HL-60 (cell line): ENCODE measurements at regions not wholly inside any gene's neighbourhood (a gene's known extent, or its start where the extent isn't known, plus 50 kb on each side); places are given as distances from the start of the nearest gene placed in this dataset.

ENCODE experiments used
- DNase-seq, 2 experiments: peaks; one replicate each; pipeline ENCODE4 v3.0.0-alpha.2; 2010 to 2020; ENCODE audit warnings: low read depth in 1 of 2, low spot score in 1 of 2
- H3K27ac ChIP-seq: fragments of 250-450 bp; sonication (Bioruptor Pico); replicated peaks from 2 replicates; pipeline ENCODE4 v1.5.1; 2020; ENCODE audit warnings: mild to moderate bottlenecking, moderate library complexity
- H3K27me3 ChIP-seq: fragments of 250-450 bp; sonication (Bioruptor Pico); 2 replicates; pipeline ENCODE4 v1.5.1; 2021; ENCODE audit warnings: mild to moderate bottlenecking, moderate library complexity; ENCODE audit not compliant: insufficient read depth, poor library complexity, severe bottlenecking
- H3K4me3 ChIP-seq: replicated peaks from 2 replicates; pipeline ENCODE4 v1.5.1; 2011; ENCODE audit warnings: mild to moderate bottlenecking, control low read depth, low read length; ENCODE audit not compliant: insufficient read depth
- CTCF ChIP-seq: IDR thresholded peaks from one replicate; pipeline ENCODE4 v1.5.1; 2011; ENCODE audit warnings: low read length, control low read depth, inconsistent platforms; ENCODE audit not compliant: insufficient read depth
- GABPA ChIP-seq: IDR thresholded peaks from 2 replicates; pipeline ENCODE4 v1.6.1; 2012; ENCODE audit warnings: low read depth
- POLR2AphosphoS5 ChIP-seq: IDR thresholded peaks from 2 replicates; pipeline ENCODE4 v1.6.1; 2012; ENCODE audit warnings: low read depth
- SPI1 ChIP-seq: IDR thresholded peaks from 2 replicates; pipeline ENCODE4 v1.6.1; 2012; ENCODE audit warnings: low read depth, mild to moderate bottlenecking, borderline replicate concordance
- TF ChIP-seq, protein P1 (sequence below): IDR thresholded peaks from 2 replicates; pipeline ENCODE4 v1.6.1; 2012; ENCODE audit warnings: low read depth; ENCODE audit not compliant: insufficient replicate concordance

DNA sequence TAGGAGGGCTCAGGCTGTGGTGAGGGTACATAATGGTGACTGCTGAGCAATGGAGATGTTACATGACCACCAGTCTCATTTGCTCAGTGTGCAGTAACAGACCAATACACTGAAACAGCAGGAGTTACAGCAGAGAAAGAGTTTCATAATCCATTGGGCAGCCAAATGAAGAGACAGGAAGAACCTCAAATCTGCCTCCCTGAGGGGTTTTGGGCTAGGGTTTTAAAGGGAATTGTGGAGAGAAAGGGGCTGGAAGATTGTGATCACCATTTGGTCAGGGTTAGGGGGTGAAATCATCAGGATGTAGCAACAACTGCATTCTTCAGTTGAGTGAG is 838.3 kb downstream of the GRID1 start:
- TF ChIP-seq, protein P1, sequence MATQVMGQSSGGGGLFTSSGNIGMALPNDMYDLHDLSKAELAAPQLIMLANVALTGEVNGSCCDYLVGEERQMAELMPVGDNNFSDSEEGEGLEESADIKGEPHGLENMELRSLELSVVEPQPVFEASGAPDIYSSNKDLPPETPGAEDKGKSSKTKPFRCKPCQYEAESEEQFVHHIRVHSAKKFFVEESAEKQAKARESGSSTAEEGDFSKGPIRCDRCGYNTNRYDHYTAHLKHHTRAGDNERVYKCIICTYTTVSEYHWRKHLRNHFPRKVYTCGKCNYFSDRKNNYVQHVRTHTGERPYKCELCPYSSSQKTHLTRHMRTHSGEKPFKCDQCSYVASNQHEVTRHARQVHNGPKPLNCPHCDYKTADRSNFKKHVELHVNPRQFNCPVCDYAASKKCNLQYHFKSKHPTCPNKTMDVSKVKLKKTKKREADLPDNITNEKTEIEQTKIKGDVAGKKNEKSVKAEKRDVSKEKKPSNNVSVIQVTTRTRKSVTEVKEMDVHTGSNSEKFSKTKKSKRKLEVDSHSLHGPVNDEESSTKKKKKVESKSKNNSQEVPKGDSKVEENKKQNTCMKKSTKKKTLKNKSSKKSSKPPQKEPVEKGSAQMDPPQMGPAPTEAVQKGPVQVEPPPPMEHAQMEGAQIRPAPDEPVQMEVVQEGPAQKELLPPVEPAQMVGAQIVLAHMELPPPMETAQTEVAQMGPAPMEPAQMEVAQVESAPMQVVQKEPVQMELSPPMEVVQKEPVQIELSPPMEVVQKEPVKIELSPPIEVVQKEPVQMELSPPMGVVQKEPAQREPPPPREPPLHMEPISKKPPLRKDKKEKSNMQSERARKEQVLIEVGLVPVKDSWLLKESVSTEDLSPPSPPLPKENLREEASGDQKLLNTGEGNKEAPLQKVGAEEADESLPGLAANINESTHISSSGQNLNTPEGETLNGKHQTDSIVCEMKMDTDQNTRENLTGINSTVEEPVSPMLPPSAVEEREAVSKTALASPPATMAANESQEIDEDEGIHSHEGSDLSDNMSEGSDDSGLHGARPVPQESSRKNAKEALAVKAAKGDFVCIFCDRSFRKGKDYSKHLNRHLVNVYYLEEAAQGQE, result no peak
- TF ChIP-seq POLR2AphosphoS5, result no peak
- no peak for TF ChIP-seq CTCF
- TF ChIP-seq SPI1, result no peak
- TF ChIP-seq GABPA, result no peak
- Histone ChIP-seq H3K27me3 (no peaks in the 10 kb centered on the region), H3K4me3 (no peak overlapping the region), H3K27ac (no peak overlapping the region)
- no peak for DNase-seq

- DNase-seq, result no peak
- Histone ChIP-seq H3K27me3 (no peaks in the 10 kb centered on the region), H3K27ac (no peak overlapping the region), H3K4me3 (no peak overlapping the region)
- TF ChIP-seq, protein P1, result no peak
- TF ChIP-seq SPI1 (no peak), CTCF (no peak), GABPA (no peak), POLR2AphosphoS5 (no peak)
Observed at GRCh38 chr10:85531706-85532105, 834.9 kb downstream of the GRID1 start.

- H3K27ac ChIP-seq, result no peak overlapping the region
- TF ChIP-seq POLR2AphosphoS5, result no peak
- TF ChIP-seq, protein P1, result no peak
- TF ChIP-seq CTCF, result no peak
- no peak for TF ChIP-seq GABPA
- no peak for TF ChIP-seq SPI1
- H3K27me3 ChIP-seq, result no peaks in the 10 kb centered on the region
- no peak for DNase-seq
- H3K4me3 ChIP-seq, result no peak overlapping the region
Observed at GRCh38 chr10:85532773-85533172, 833.8 kb downstream of the GRID1 start.
